ENCODE measurements at regions not wholly inside any gene's neighbourhood (a gene's known extent, or its start where the extent isn't known, plus 50 kb on each side); places are given as distances from the start of the nearest gene placed in this dataset.

- no peak for TF ChIP-seq CSRNP3 (CRISPR knock-in tag; IDR thresholded peaks at IDR 0.05)
- TF ChIP-seq ZNF565 (CRISPR knock-in tag; conservative IDR thresholded peaks at IDR 0.05; ENCODE audit: low read depth): no peak
Observed at GRCh38 chr2:67596871-67597270, 199.7 kb downstream of the ETAA1 start (continued).

- no peak for TF ChIP-seq OSR1 (CRISPR knock-in tag; IDR thresholded peaks at IDR 0.05)
- TF ChIP-seq ZC3H10 (CRISPR knock-in tag; IDR thresholded peaks at IDR 0.05): no peak
- TF ChIP-seq ISL1 (CRISPR knock-in tag; IDR thresholded peaks at IDR 0.05): no peak
- TF ChIP-seq TCF4 (CRISPR knock-in tag; IDR thresholded peaks at IDR 0.05; ENCODE audit: borderline replicate concordance): no peak
- TF ChIP-seq TSHZ2 (CRISPR knock-in tag; IDR thresholded peaks at IDR 0.05): no peak
- no peak for TF ChIP-seq TOX (CRISPR knock-in tag; IDR thresholded peaks at IDR 0.05; ENCODE audit: borderline replicate concordance)
- TF ChIP-seq ZNF565 (CRISPR knock-in tag; conservative IDR thresholded peaks at IDR 0.05; ENCODE audit: low read depth): no peak
- TF ChIP-seq ZNF8 (CRISPR knock-in tag; IDR thresholded peaks at IDR 0.05): no peak
- no peak for TF ChIP-seq PPARA (CRISPR knock-in tag; IDR thresholded peaks at IDR 0.05; ENCODE audit: borderline replicate concordance)
- no peak for TF ChIP-seq CREB5 (CRISPR knock-in tag; IDR thresholded peaks at IDR 0.05; ENCODE audit: low read depth)
- no peak for TF ChIP-seq ESRRG (CRISPR knock-in tag; IDR thresholded peaks at IDR 0.05)
- TF ChIP-seq ARNTL (CRISPR knock-in tag; IDR thresholded peaks at IDR 0.05; ENCODE audit: borderline replicate concordance, low read depth): no peak
- no peak for TF ChIP-seq CSRNP3 (CRISPR knock-in tag; IDR thresholded peaks at IDR 0.05)
- no peak for ATAC-seq
Observed at GRCh38 chr2:67599561-67599960, 202.4 kb downstream of the ETAA1 start.

- ATAC-seq: no peak
- TF ChIP-seq RARB (CRISPR knock-in tag; IDR thresholded peaks at IDR 0.05): no peak
- TF ChIP-seq ZNF565 (CRISPR knock-in tag; conservative IDR thresholded peaks at IDR 0.05; ENCODE audit: low read depth): no peak
- no peak for TF ChIP-seq CSDC2 (CRISPR knock-in tag; IDR thresholded peaks at IDR 0.05)
- no peak for TF ChIP-seq CSRNP3 (CRISPR knock-in tag; IDR thresholded peaks at IDR 0.05)
- TF ChIP-seq ESRRG (CRISPR knock-in tag; IDR thresholded peaks at IDR 0.05): no peak
- no peak for TF ChIP-seq CREB5 (CRISPR knock-in tag; IDR thresholded peaks at IDR 0.05; ENCODE audit: low read depth)
- no peak for TF ChIP-seq TOX (CRISPR knock-in tag; IDR thresholded peaks at IDR 0.05; ENCODE audit: borderline replicate concordance)
- TF ChIP-seq ZNF70 (CRISPR knock-in tag; IDR thresholded peaks at IDR 0.05): no peak
- no peak for TF ChIP-seq POU6F1 (CRISPR knock-in tag; IDR thresholded peaks at IDR 0.05; ENCODE audit: borderline replicate concordance, low read depth)
- TF ChIP-seq ISL1 (CRISPR knock-in tag; IDR thresholded peaks at IDR 0.05): no peak
- no peak for TF ChIP-seq SNAI2 (CRISPR knock-in tag; IDR thresholded peaks at IDR 0.05)
Observed at GRCh38 chr2:67600222-67600871, 203.2 kb downstream of the ETAA1 start.
